Endothelial cell of umbilical vein (primary cell): ENCODE measurements at regions not wholly inside any gene's neighbourhood (a gene's known extent, or its start where the extent isn't known, plus 50 kb on each side); places are given as distances from the start of the nearest gene placed in this dataset.

Experiments used
- BruUV-seq: library from RNA; stranded (reverse); fragments of 400-500 nt; replicated peaks from 2 replicates; lab custom pipeline; 2021; lab: Mats Ljungman, UMichigan
- CTCF ChIA-PET: fragments of 300-600, 350-600 bp; sonication (Branson Sonifier 250); formaldehyde crosslinking; loops from one replicate; lab custom pipeline; 2021; ENCODE audit warnings: antibody characterized with exemption, inconsistent platforms; lab: Charles Lee
- POLR2A ChIA-PET: fragments of 300-600, 350-600 bp; sonication (Branson Sonifier 250); formaldehyde crosslinking; loops from one replicate; lab custom pipeline; 2021; ENCODE audit warnings: antibody characterized with exemption, inconsistent platforms; lab: Charles Lee
- DNase-seq: peaks from one replicate; pipeline ENCODE4 v3.0.0-alpha.2; 2011; ENCODE audit warnings: low read depth, low spot score
- FAIRE-seq: peaks from 2 replicates; lab custom pipeline; 2011; peaks lifted over from hg19 to GRCh38; lab: Jason Lieb, UNC
- H2AFZ ChIP-seq: 2 replicates; pipeline ENCODE4 v1.6.0; 2012; ENCODE audit warnings: low read depth, low read length, control low read depth, inconsistent platforms
- H3K27ac ChIP-seq: 2 replicates; pipeline ENCODE4 v1.5.1; 2011; ENCODE audit warnings: low read depth, mild to moderate bottlenecking, control low read depth, low read length, moderate library complexity; ENCODE audit not compliant: insufficient read depth
- H3K27me3 ChIP-seq, 2 experiments: 2 replicates each; pipeline versions ENCODE4 v1.6.0 to v1.6.1; 2011; ENCODE audit warnings: low read length in 2 of 2, mixed read lengths in 1 of 2; ENCODE audit not compliant: control insufficient read depth in 2 of 2, insufficient read depth in 2 of 2
- H3K36me3 ChIP-seq, 2 experiments: 2 replicates in 1 of 2; 3 replicates in 1 of 2; pipeline ENCODE4 v1.5.1; 2011; ENCODE audit warnings: low read length in 2 of 2, mild to moderate bottlenecking in 1 of 2, moderate library complexity in 1 of 2; ENCODE audit not compliant: control insufficient read depth in 2 of 2, insufficient read depth in 2 of 2; ENCODE audit errors: extremely low read depth in 1 of 2
- H3K4me1 ChIP-seq: 3 replicates; pipeline ENCODE4 v1.5.1; 2011; ENCODE audit warnings: mild to moderate bottlenecking, low read length; ENCODE audit not compliant: control insufficient read depth, insufficient read depth; ENCODE audit errors: extremely low read depth
- H3K4me2 ChIP-seq: 2 replicates; pipeline ENCODE4 v1.6.1; 2011; ENCODE audit warnings: low read length, control low read depth, mixed read lengths; ENCODE audit not compliant: insufficient read depth
- H3K4me3 ChIP-seq, 3 experiments: fragments of 200-600 bp in 1 of 3; sonication (generic), shearing (Covaris generic) in 1 of 3; replicated peaks in 1 of 3; 2 replicates each; pipeline ENCODE4 v1.5.1; 2011 to 2016; ENCODE audit warnings: control low read depth in 3 of 3, low read length in 3 of 3, mild to moderate bottlenecking in 2 of 3, inconsistent platforms in 1 of 3, low read depth in 1 of 3, moderate library complexity in 1 of 3; ENCODE audit not compliant: insufficient read depth in 1 of 3
- H3K79me2 ChIP-seq: 2 replicates; pipeline ENCODE4 v1.6.0; 2012; ENCODE audit warnings: low read length, inconsistent platforms; ENCODE audit not compliant: control insufficient read depth, insufficient read depth
- H3K9ac ChIP-seq: replicated peaks from 2 replicates; pipeline ENCODE3; 2011; ENCODE audit warnings: low read length, control low read depth; ENCODE audit not compliant: insufficient read depth; ENCODE audit errors: extremely low read depth
- H3K9me1 ChIP-seq: replicated peaks from 3 replicates; pipeline ENCODE4 v1.6.0; 2011; ENCODE audit warnings: mild to moderate bottlenecking, low read length; ENCODE audit not compliant: control insufficient read depth, insufficient read depth; ENCODE audit errors: extremely low read depth
- H3K9me3 ChIP-seq: replicated peaks from 2 replicates; pipeline ENCODE4 v1.5.1; 2012; ENCODE audit warnings: low read length, inconsistent platforms; ENCODE audit not compliant: control insufficient read depth, insufficient read depth
- H4K20me1 ChIP-seq: replicated peaks from 2 replicates; pipeline ENCODE3; 2011; ENCODE audit warnings: mild to moderate bottlenecking, low read length; ENCODE audit not compliant: control insufficient read depth, insufficient read depth; ENCODE audit errors: extremely low read depth
- CTCF ChIP-seq, 2 donors: IDR thresholded peaks; 1 replicate in 1 of 2; 2 replicates in 1 of 2; pipeline ENCODE4 v1.5.1; 2011; ENCODE audit warnings: low read length in 2 of 2, mild to moderate bottlenecking in 2 of 2, moderate library complexity in 2 of 2, control low read depth in 1 of 2, inconsistent platforms in 1 of 2, low read depth in 1 of 2; ENCODE audit not compliant: insufficient read depth in 1 of 2; ENCODE audit errors: extremely low read depth in 1 of 2
- EZH2 ChIP-seq: IDR thresholded peaks from 2 replicates; pipeline ENCODE4 v1.6.1; 2012; ENCODE audit warnings: borderline replicate concordance, low read depth, mild to moderate bottlenecking, moderate library complexity, low read length, inconsistent platforms; ENCODE audit not compliant: severe bottlenecking
- FOS ChIP-seq: IDR thresholded peaks from 2 replicates; pipeline ENCODE4 v1.6.1; 2011; ENCODE audit warnings: mild to moderate bottlenecking, low read length, moderate library complexity, borderline replicate concordance; ENCODE audit not compliant: insufficient read depth
- GATA2 ChIP-seq: IDR thresholded peaks from 2 replicates; pipeline ENCODE4 v1.7.0; 2011; ENCODE audit warnings: low read depth, mild to moderate bottlenecking, moderate library complexity, mixed read lengths, low read length; ENCODE audit not compliant: insufficient read length, insufficient read depth
- JUN ChIP-seq: IDR thresholded peaks from 2 replicates; pipeline ENCODE4 v1.6.1; 2011; ENCODE audit warnings: borderline replicate concordance, low read depth; ENCODE audit not compliant: insufficient read length, insufficient read depth
- MAX ChIP-seq: IDR thresholded peaks from 2 replicates; pipeline ENCODE4 v1.6.1; 2011; ENCODE audit not compliant: insufficient read depth, insufficient read length
- MYC ChIP-seq: IDR thresholded peaks from one replicate; pipeline ENCODE4 v1.6.1; 2011; ENCODE audit warnings: mild to moderate bottlenecking, low read depth, low read length
- POLR2A ChIP-seq: IDR thresholded peaks from 2 replicates; pipeline ENCODE4 v1.6.1; 2012; ENCODE audit warnings: low read depth, mild to moderate bottlenecking, control low read depth, low read length
- POLR2AphosphoS5 ChIP-seq: IDR thresholded peaks from 2 replicates; pipeline ENCODE4 v1.6.1; 2012; ENCODE audit warnings: low read depth, mild to moderate bottlenecking, control low read depth, low read length, moderate library complexity; ENCODE audit not compliant: insufficient read depth
- dilution Hi-C: fragments of 300-500 bp; cut with MboI; formaldehyde crosslinking; loops from one replicate; pipeline ENCODE4 v1.15.0; 2019; ENCODE audit warnings: low sequenced_read_pairs; ENCODE audit not compliant: extremely low pct_ligation_motif_present
- intact Hi-C: fragments of 100-400 bp; cut with micrococcal nuclease; formaldehyde crosslinking; loops from one replicate; pipeline ENCODE4 v1.10.0; 2022

DNA sequence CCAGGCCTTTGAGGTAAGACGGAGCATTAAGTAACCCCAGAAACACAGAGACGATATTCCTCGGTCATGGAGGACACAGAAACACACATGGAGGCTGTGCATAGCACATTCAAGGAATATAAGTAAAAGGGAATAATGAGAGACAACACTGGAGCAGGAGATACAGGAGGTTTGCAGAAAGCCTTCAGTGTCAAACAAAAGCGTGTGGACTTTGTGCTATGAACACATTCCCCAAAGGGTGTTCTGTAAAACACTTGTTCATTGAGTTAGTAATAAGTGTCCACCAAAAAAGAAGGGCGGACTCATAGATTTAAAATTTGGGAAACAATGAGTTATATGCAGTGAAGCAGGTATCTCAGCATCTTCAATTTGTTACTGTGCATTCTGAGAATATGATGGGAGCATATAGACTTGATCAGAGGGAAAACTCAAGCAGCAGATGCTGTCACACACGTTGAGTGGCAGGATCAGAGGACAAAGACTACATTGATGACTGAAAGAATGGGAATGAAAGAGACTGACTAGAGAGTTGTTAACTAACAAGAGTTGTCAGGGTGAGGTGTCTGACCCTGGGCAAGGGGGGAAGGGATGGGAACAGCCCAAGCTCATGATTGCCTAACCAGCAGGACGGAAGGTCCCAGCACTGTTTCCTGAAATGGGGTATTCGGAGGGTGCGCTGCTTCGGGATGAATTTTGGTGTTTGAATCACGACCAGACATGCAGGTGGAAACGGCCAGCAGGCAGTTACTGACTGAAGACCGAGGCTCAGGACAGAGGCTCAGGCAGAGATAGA is 85.2 kb upstream of the VIPR2 start:
- Histone ChIP-seq H3K4me3 (no peak overlapping the region), H3K36me3 (no peaks in the 10 kb centered on the region), H2AFZ (no peak overlapping the region), H3K4me1 (no peaks in the 10 kb centered on the region), H3K9me1 (no peaks in the 10 kb centered on the region), H3K27me3 (no peaks in the 10 kb centered on the region), H3K9me3 (peaks cover 4% of the 10 kb centered on the region), H3K27ac (no peak overlapping the region), H3K9ac (no peak overlapping the region), H3K79me2 (no peaks in the 10 kb centered on the region), H4K20me1 (no peaks in the 10 kb centered on the region), H3K4me2 (no peak overlapping the region)
- no TSS peak for BruUV-seq
- DNase-seq, result no peak
- ChIA-PET POLR2A (no interaction called here), CTCF (no interaction called here)
- dilution Hi-C loops, result no loop called here
- no peak for FAIRE-seq
- TF ChIP-seq FOS, result no peak
- TF ChIP-seq POLR2AphosphoS5, result no peak
- no peak for TF ChIP-seq EZH2
- no peak for TF ChIP-seq POLR2A
- no peak for TF ChIP-seq GATA2
- TF ChIP-seq MAX, result no peak
- no peak for TF ChIP-seq JUN
- no peak for TF ChIP-seq CTCF (IDR thresholded peaks at IDR 0.05; ENCODE audit: extremely low read depth in 1 of 2, insufficient read depth in 1 of 2, low read depth in 1 of 2, low read length in 2 of 2)
- TF ChIP-seq MYC, result no peak
- intact Hi-C loops, result no loop called here
